SH-SY5Y (cell line): ENCODE measurements at regions not wholly inside any gene's neighbourhood (a gene's known extent, or its start where the extent isn't known, plus 50 kb on each side); places are given as distances from the start of the nearest gene placed in this dataset.

ENCODE experiments used
- GATA2 ChIP-seq: IDR thresholded peaks from 2 replicates; pipeline ENCODE4 v1.6.1; 2011; ENCODE audit warnings: mild to moderate bottlenecking, low read depth, low read length
- GATA3 ChIP-seq: IDR thresholded peaks from 2 replicates; pipeline ENCODE4 v1.6.1; 2011; ENCODE audit warnings: low read depth, mild to moderate bottlenecking, low read length, moderate library complexity

DNA sequence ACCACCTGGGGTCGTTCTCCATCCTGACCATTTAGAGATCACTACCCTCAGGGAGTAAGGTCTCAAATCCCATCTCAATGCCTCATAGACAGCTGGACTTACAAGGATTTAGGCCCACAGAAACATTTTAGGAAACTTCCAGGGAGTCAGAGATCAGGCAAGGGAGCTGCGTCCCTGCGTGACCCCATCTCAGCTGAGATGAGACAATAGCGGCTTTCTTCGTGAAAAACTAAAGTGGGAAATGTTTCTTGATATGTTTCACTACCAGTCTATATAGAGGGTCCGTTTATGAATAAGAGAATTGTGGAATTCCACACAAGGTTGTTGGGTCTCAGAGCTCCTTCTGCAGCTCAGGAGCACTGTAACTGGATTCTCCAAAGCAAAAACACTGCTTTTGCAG is 105.1 kb downstream of the VCPKMT start:
- TF ChIP-seq GATA2 (no peak), GATA3 (no peak)
